Mesothelial cell of epicardium (in vitro differentiated cells): ENCODE measurements at regions not wholly inside any gene's neighbourhood (a gene's known extent, or its start where the extent isn't known, plus 50 kb on each side); places are given as distances from the start of the nearest gene placed in this dataset.

Experiments
- DNase-seq, 2 experiments: peaks; one replicate each; pipeline ENCODE4 v3.0.0; 2021; ENCODE audit warnings: low spot score in 2 of 2; ENCODE audit not compliant: unreplicated experiment in 2 of 2
- H3K27ac Mint-ChIP-seq: 2 replicates; pipeline ENCODE4 v1.8.0; 2021; ENCODE audit warnings: mixed read lengths
- H3K27me3 Mint-ChIP-seq: 2 replicates; pipeline ENCODE4 v1.8.0; 2021; ENCODE audit warnings: low read depth, mixed read lengths
- H3K36me3 Mint-ChIP-seq: 2 replicates; pipeline ENCODE4 v1.8.0; 2021; ENCODE audit warnings: mixed read lengths
- H3K4me1 Mint-ChIP-seq: 2 replicates; pipeline ENCODE4 v1.8.0; 2021; ENCODE audit warnings: mixed read lengths
- H3K4me3 Mint-ChIP-seq: 2 replicates; pipeline ENCODE4 v1.8.0; 2021; ENCODE audit warnings: mild to moderate bottlenecking, moderate library complexity, mixed read lengths
- H3K9me3 Mint-ChIP-seq: 2 replicates; pipeline ENCODE4 v1.8.0; 2021; ENCODE audit warnings: mixed read lengths
- CTCF ChIP-seq: fragments of 200-600 bp; sonication (generic); IDR thresholded peaks from one replicate; pipeline ENCODE4 v1.5.0; 2021; ENCODE audit warnings: antibody characterized with exemption; ENCODE audit not compliant: unreplicated experiment

- Mint-ChIP-seq H3K27me3 (no peaks in the 10 kb centered on the region), H3K4me3 (no peak overlapping the region), H3K36me3 (no peaks in the 10 kb centered on the region), H3K9me3 (peaks cover 4% of the 10 kb centered on the region), H3K4me1 (peaks cover 6% of the 10 kb centered on the region), H3K27ac (no peak overlapping the region)
- no peak for DNase-seq
- TF ChIP-seq CTCF = no peak
These were observed 2284.5 kb downstream of the LRRC4C start for GRCh38 chr11:39174965-39175364.

GRCh38 chr11:39174196-39174595 is 2285.3 kb downstream of the LRRC4C start:
- no peak for DNase-seq
- H3K4me1 Mint-ChIP-seq = peaks cover 6% of the 10 kb centered on the region
- no peak overlapping the region for H3K4me3 Mint-ChIP-seq

GRCh38 chr11:39165021-39165420 is 2294.4 kb downstream of the LRRC4C start:
- H3K36me3 Mint-ChIP-seq = no peaks in the 10 kb centered on the region
- DNase-seq = no peak
- no peaks in the 10 kb centered on the region for H3K4me1 Mint-ChIP-seq
- H3K27me3 Mint-ChIP-seq = no peaks in the 10 kb centered on the region
- no peak overlapping the region for H3K27ac Mint-ChIP-seq
- H3K4me3 Mint-ChIP-seq = no peak overlapping the region
- H3K9me3 Mint-ChIP-seq = no peaks in the 10 kb centered on the region
- no peak for TF ChIP-seq CTCF

More at GRCh38 chr11:39174196-39174595, 2285.3 kb downstream of the LRRC4C start:
- no peaks in the 10 kb centered on the region for H3K36me3 Mint-ChIP-seq
- TF ChIP-seq CTCF = no peak
- H3K27me3 Mint-ChIP-seq = no peaks in the 10 kb centered on the region
- no peak overlapping the region for H3K27ac Mint-ChIP-seq
- peaks cover 4% of the 10 kb centered on the region for H3K9me3 Mint-ChIP-seq

- no peak for TF ChIP-seq CTCF
- no peak overlapping the region for H3K27ac Mint-ChIP-seq
These were observed 2310.2 kb downstream of the LRRC4C start for GRCh38 chr11:39149214-39149613.

GRCh38 chr11:39145346-39145745 is 2314.1 kb downstream of the LRRC4C start:
- H3K27me3 Mint-ChIP-seq = no peaks in the 10 kb centered on the region
- H3K4me3 Mint-ChIP-seq = no peak overlapping the region
- H3K9me3 Mint-ChIP-seq = peaks cover 4% of the 10 kb centered on the region
- DNase-seq = no peak
- H3K27ac Mint-ChIP-seq = no peak overlapping the region
- no peak for TF ChIP-seq CTCF
- H3K4me1 Mint-ChIP-seq = peaks cover 5% of the 10 kb centered on the region
- no peaks in the 10 kb centered on the region for H3K36me3 Mint-ChIP-seq

More at GRCh38 chr11:39149214-39149613, 2310.2 kb downstream of the LRRC4C start:
- Mint-ChIP-seq H3K4me3 (no peak overlapping the region), H3K4me1 (peaks cover 5% of the 10 kb centered on the region), H3K9me3 (peaks cover 17% of the 10 kb centered on the region), H3K27me3 (no peaks in the 10 kb centered on the region), H3K36me3 (no peaks in the 10 kb centered on the region)
- DNase-seq = no peak
